OCI-LY3 (cell line): ENCODE measurements at regions not wholly inside any gene's neighbourhood (a gene's known extent, or its start where the extent isn't known, plus 50 kb on each side); places are given as distances from the start of the nearest gene placed in this dataset.

ENCODE experiments used
- EZH2phosphoT487 ChIP-seq: fragments of 200-600 bp; shearing (Covaris generic); IDR thresholded peaks from 2 replicates; pipeline ENCODE4 v1.6.1; 2018; ENCODE audit warnings: antibody characterized with exemption, mixed run types, low read depth
- TF ChIP-seq, protein P1 (sequence below): fragments of 200-600, 300-600 bp; sonication (generic); IDR thresholded peaks from 2 replicates; pipeline ENCODE4 v1.5.1; 2014; ENCODE audit warnings: antibody characterized with exemption, low read length, low read depth

- TF ChIP-seq, protein P1, sequence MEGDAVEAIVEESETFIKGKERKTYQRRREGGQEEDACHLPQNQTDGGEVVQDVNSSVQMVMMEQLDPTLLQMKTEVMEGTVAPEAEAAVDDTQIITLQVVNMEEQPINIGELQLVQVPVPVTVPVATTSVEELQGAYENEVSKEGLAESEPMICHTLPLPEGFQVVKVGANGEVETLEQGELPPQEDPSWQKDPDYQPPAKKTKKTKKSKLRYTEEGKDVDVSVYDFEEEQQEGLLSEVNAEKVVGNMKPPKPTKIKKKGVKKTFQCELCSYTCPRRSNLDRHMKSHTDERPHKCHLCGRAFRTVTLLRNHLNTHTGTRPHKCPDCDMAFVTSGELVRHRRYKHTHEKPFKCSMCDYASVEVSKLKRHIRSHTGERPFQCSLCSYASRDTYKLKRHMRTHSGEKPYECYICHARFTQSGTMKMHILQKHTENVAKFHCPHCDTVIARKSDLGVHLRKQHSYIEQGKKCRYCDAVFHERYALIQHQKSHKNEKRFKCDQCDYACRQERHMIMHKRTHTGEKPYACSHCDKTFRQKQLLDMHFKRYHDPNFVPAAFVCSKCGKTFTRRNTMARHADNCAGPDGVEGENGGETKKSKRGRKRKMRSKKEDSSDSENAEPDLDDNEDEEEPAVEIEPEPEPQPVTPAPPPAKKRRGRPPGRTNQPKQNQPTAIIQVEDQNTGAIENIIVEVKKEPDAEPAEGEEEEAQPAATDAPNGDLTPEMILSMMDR = no peak
- TF ChIP-seq EZH2phosphoT487 = no peak
Observed at GRCh38 chr3:159904455-159904854, 84.2 kb upstream of the IL12A start.
